ENCODE measurements at regions not wholly inside any gene's neighbourhood (a gene's known extent, or its start where the extent isn't known, plus 50 kb on each side); places are given as distances from the start of the nearest gene placed in this dataset.

- TF ChIP-seq POLR2AphosphoS5 (IDR thresholded peaks at IDR 0.05; ENCODE audit: low read depth) (no peak), EZH2 (IDR thresholded peaks at IDR 0.05; ENCODE audit: low read depth, unreplicated experiment) (no peak), REST (IDR thresholded peaks at IDR 0.05; ENCODE audit: unreplicated experiment) (peak; percentile 90), NANOG (IDR thresholded peaks at IDR 0.05; ENCODE audit: borderline replicate concordance) (no peak), EZH2phosphoT487 (IDR thresholded peaks at IDR 0.05; ENCODE audit: unreplicated experiment) (no peak)
- TF ChIP-seq, protein P1, sequence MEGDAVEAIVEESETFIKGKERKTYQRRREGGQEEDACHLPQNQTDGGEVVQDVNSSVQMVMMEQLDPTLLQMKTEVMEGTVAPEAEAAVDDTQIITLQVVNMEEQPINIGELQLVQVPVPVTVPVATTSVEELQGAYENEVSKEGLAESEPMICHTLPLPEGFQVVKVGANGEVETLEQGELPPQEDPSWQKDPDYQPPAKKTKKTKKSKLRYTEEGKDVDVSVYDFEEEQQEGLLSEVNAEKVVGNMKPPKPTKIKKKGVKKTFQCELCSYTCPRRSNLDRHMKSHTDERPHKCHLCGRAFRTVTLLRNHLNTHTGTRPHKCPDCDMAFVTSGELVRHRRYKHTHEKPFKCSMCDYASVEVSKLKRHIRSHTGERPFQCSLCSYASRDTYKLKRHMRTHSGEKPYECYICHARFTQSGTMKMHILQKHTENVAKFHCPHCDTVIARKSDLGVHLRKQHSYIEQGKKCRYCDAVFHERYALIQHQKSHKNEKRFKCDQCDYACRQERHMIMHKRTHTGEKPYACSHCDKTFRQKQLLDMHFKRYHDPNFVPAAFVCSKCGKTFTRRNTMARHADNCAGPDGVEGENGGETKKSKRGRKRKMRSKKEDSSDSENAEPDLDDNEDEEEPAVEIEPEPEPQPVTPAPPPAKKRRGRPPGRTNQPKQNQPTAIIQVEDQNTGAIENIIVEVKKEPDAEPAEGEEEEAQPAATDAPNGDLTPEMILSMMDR (conservative IDR thresholded peaks at IDR 0.05; ENCODE audit: low read depth in 2 of 2), result no peak
These were observed 268.9 kb downstream of the SUDS3 start for GRCh38 chr12:118645219-118645618.

Measured in GM23338 (cell line).